C4-2B (cell line): ENCODE measurements at regions not wholly inside any gene's neighbourhood (a gene's known extent, or its start where the extent isn't known, plus 50 kb on each side); places are given as distances from the start of the nearest gene placed in this dataset.
A peak's percentile ranks its signal among the peaks of the same experiment; 100 is the strongest.

Experiments
- H3K27ac ChIP-seq: fragments of 450-650 bp; 2 replicates; pipeline ENCODE4 v1.5.1; 2017
- ZFX ChIP-seq: fragments of 450-650 bp; IDR thresholded peaks from 2 replicates; pipeline ENCODE4 v1.6.1; 2017
- TF ChIP-seq, protein P1 (sequence below): fragments of 450-650 bp; conservative IDR thresholded peaks from 2 replicates; pipeline ENCODE4 v1.5.1; 2017; ENCODE audit warnings: mild to moderate bottlenecking

GRCh38 chr12:79534029-79534867, 156.5 kb downstream of the PAWR start:
- TF ChIP-seq, protein P1, sequence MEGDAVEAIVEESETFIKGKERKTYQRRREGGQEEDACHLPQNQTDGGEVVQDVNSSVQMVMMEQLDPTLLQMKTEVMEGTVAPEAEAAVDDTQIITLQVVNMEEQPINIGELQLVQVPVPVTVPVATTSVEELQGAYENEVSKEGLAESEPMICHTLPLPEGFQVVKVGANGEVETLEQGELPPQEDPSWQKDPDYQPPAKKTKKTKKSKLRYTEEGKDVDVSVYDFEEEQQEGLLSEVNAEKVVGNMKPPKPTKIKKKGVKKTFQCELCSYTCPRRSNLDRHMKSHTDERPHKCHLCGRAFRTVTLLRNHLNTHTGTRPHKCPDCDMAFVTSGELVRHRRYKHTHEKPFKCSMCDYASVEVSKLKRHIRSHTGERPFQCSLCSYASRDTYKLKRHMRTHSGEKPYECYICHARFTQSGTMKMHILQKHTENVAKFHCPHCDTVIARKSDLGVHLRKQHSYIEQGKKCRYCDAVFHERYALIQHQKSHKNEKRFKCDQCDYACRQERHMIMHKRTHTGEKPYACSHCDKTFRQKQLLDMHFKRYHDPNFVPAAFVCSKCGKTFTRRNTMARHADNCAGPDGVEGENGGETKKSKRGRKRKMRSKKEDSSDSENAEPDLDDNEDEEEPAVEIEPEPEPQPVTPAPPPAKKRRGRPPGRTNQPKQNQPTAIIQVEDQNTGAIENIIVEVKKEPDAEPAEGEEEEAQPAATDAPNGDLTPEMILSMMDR = no peak
- no peak for TF ChIP-seq ZFX
- no peak overlapping the region for H3K27ac ChIP-seq

DNA sequence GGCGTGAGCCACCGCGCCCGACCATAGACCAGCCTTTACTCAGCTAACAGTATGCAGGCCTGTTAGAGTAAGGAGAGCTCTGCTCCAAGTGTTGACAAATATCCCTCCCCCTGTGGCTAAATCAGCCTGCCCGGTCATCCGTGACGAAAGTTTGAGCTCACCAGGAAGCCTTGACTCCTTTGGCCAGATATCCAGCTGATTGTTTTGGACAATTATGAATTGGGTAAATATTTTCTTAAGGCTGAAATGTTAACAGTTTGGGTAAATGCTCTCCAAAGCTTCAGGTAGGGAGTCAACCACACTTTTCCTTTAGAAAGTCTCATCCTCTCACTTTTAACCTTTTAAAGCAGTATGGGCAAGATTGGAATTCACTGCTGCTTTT, 157.9 kb downstream of the PAWR start:
- H3K27ac ChIP-seq = peak overlapping the region; percentile 55

DNA sequence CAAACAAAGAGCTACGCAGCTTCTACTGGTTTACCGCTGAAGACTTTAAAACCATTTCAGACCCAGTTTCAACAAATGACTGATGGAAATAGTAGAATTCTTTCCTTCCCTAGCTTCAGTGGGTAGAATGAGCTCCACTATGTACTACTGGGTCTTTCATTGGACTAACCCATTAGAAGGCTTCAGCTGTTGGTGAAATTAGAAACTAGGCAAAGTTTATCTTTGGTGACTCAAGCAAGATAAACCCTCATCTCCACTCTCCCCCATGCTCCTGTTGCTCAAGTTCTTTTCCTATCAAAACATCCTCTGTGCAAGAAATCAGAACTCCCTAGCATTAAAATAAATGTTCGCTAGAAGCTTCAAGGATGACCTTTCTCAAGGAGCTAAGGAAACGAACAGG, 159.2 kb downstream of the PAWR start:
- H3K27ac ChIP-seq = no peak overlapping the region
- TF ChIP-seq, protein P1 = no peak
- no peak for TF ChIP-seq ZFX

More for the DNA sequence above, 157.9 kb downstream of the PAWR start:
- no peak for TF ChIP-seq ZFX
- TF ChIP-seq, protein P1 = no peak

- TF ChIP-seq ZFX = no peak
- TF ChIP-seq, protein P1 = no peak
- no peak overlapping the region for H3K27ac ChIP-seq
Measured at GRCh38 chr12:79527473-79527872, 163.3 kb downstream of the PAWR start.

- no peak overlapping the region for H3K27ac ChIP-seq
- TF ChIP-seq, protein P1 = no peak
- TF ChIP-seq ZFX = no peak
Measured at GRCh38 chr12:79525357-79525756, 165.4 kb downstream of the PAWR start.

GRCh38 chr12:79524507-79525148, 166.1 kb downstream of the PAWR start:
- TF ChIP-seq, protein P1 = no peak
- no peak for TF ChIP-seq ZFX
- H3K27ac ChIP-seq = no peak overlapping the region

GRCh38 chr12:79522989-79523386, 167.8 kb downstream of the PAWR start:
- TF ChIP-seq, protein P1 = no peak
- no peak for TF ChIP-seq ZFX
- no peak overlapping the region for H3K27ac ChIP-seq
